Liver (tissue), 8 donors: ENCODE measurements at regions not wholly inside any gene's neighbourhood (a gene's known extent, or its start where the extent isn't known, plus 50 kb on each side); places are given as distances from the start of the nearest gene placed in this dataset.

Source experiments
- DNase-seq: peaks from one replicate; pipeline ENCODE4 v3.0.0-alpha.2; 2017; ENCODE audit warnings: low spot score
- H3K27ac ChIP-seq, 2 donors: one replicate each; pipeline ENCODE4 v1.7.0; 2013; ENCODE audit warnings: inconsistent platforms in 2 of 2, low read length in 2 of 2, control low read depth in 1 of 2, low read depth in 1 of 2, mild to moderate bottlenecking in 1 of 2
- H3K27me3 ChIP-seq, 4 donors: one replicate each; pipeline versions ENCODE4 v1.6.1 to v1.7.0; 2013; ENCODE audit warnings: low read length in 3 of 4, inconsistent platforms in 1 of 4, mild to moderate bottlenecking in 1 of 4, moderate library complexity in 1 of 4; ENCODE audit not compliant: control insufficient read depth in 4 of 4, insufficient read depth in 4 of 4
- H3K36me3 ChIP-seq, 4 donors: one replicate each; pipeline versions ENCODE4 v1.6.1 to v1.7.0; 2013; ENCODE audit warnings: low read length in 3 of 4, mild to moderate bottlenecking in 3 of 4, low read depth in 1 of 4, moderate library complexity in 1 of 4; ENCODE audit not compliant: control insufficient read depth in 4 of 4, insufficient read depth in 3 of 4
- H3K4me1 ChIP-seq, 4 donors: one replicate each; pipeline versions ENCODE4 v1.6.1 to v1.7.0; 2013; ENCODE audit warnings: low read length in 3 of 4, mild to moderate bottlenecking in 3 of 4, moderate library complexity in 1 of 4; ENCODE audit not compliant: control insufficient read depth in 4 of 4, insufficient read depth in 4 of 4
- H3K4me3 ChIP-seq, 3 donors: one replicate each; pipeline versions ENCODE4 v1.6.1 to v1.7.0; 2013; ENCODE audit warnings: low read length in 3 of 3, control low read depth in 1 of 3, low read depth in 1 of 3, mild to moderate bottlenecking in 1 of 3
- H3K9ac ChIP-seq, 2 donors: one replicate each; pipeline ENCODE4 v1.7.0; 2013; ENCODE audit warnings: low read length in 2 of 2, mild to moderate bottlenecking in 2 of 2, moderate library complexity in 2 of 2, control low read depth in 1 of 2, low read depth in 1 of 2
- H3K9me3 ChIP-seq, 4 donors: one replicate each; pipeline versions ENCODE4 v1.6.1 to v1.7.0; 2013; ENCODE audit warnings: low read length in 3 of 4; ENCODE audit not compliant: control insufficient read depth in 4 of 4
- FOXA1 ChIP-seq: IDR thresholded peaks from 2 replicates; pipeline ENCODE4 v1.6.1; 2016; ENCODE audit warnings: antibody characterized with exemption
- FOXA2 ChIP-seq: IDR thresholded peaks from 2 replicates; pipeline ENCODE4 v1.6.1; 2016; ENCODE audit warnings: antibody characterized with exemption
- GABPA ChIP-seq, 2 donors: IDR thresholded peaks in 1 of 2; conservative IDR thresholded peaks in 1 of 2; 2 replicates each; pipeline ENCODE4 v1.6.1; 2016; ENCODE audit warnings: antibody characterized with exemption in 2 of 2, mild to moderate bottlenecking in 1 of 2, moderate library complexity in 1 of 2
- HNF4A ChIP-seq, 2 donors: conservative IDR thresholded peaks; 2 replicates each; pipeline ENCODE4 v1.6.1; 2016; ENCODE audit warnings: antibody characterized with exemption in 2 of 2, mild to moderate bottlenecking in 2 of 2
- HNF4G ChIP-seq: IDR thresholded peaks from 2 replicates; pipeline ENCODE4 v1.6.1; 2016; ENCODE audit warnings: antibody characterized with exemption
- NR2F2 ChIP-seq: IDR thresholded peaks from 2 replicates; pipeline ENCODE4 v1.6.1; 2016; ENCODE audit warnings: antibody characterized with exemption
- RAD21 ChIP-seq, 2 donors: IDR thresholded peaks; 2 replicates each; pipeline ENCODE4 v1.6.1; 2016; ENCODE audit warnings: antibody characterized with exemption in 2 of 2, mild to moderate bottlenecking in 2 of 2
- RXRA ChIP-seq, 2 donors: IDR thresholded peaks; 2 replicates each; pipeline ENCODE4 v1.6.1; 2017 to 2018; ENCODE audit warnings: antibody characterized with exemption in 2 of 2, mild to moderate bottlenecking in 1 of 2
- SP1 ChIP-seq: IDR thresholded peaks from 2 replicates; pipeline ENCODE4 v1.6.1; 2018; ENCODE audit warnings: antibody characterized with exemption, mild to moderate bottlenecking
- TAF1 ChIP-seq: conservative IDR thresholded peaks from 2 replicates; pipeline ENCODE4 v1.6.1; 2016; ENCODE audit warnings: antibody characterized with exemption, mild to moderate bottlenecking
- YY1 ChIP-seq: IDR thresholded peaks from 2 replicates; pipeline ENCODE4 v1.6.1; 2016; ENCODE audit warnings: antibody characterized with exemption, mild to moderate bottlenecking
- WGBS: extraction: QIAGEN DNeasy Blood & Tissue Kit; methylation state at CpG from one replicate; pipeline ENCODE4 v1.1.7; 2013; 5-methylcytosine and 5-hydroxymethylcytosine counted together
- TF ChIP-seq, protein P1 (sequence below): IDR thresholded peaks from 2 replicates; pipeline ENCODE4 v1.6.1; 2016; ENCODE audit warnings: antibody characterized with exemption
- TF ChIP-seq, protein P2 (sequence below): IDR thresholded peaks from 2 replicates; pipeline ENCODE4 v1.6.1; 2016; ENCODE audit warnings: antibody characterized with exemption, mild to moderate bottlenecking
- TF ChIP-seq, protein P3 (sequence below): IDR thresholded peaks from 2 replicates; pipeline ENCODE4 v1.6.1; 2016; ENCODE audit warnings: antibody characterized with exemption
- TF ChIP-seq, protein P4 (sequence below): fragments of 150-350 bp; IDR thresholded peaks from 2 replicates; pipeline ENCODE4 v1.5.1; 2017; ENCODE audit warnings: improper control_type of control experiment, low read depth, low read length; ENCODE audit not compliant: missing input control
- donor health status: healthy.
- donor health status: healthy.
- donor health status: healthy.
- donor health status: healthy.
- donor health status: healthy.

DNA sequence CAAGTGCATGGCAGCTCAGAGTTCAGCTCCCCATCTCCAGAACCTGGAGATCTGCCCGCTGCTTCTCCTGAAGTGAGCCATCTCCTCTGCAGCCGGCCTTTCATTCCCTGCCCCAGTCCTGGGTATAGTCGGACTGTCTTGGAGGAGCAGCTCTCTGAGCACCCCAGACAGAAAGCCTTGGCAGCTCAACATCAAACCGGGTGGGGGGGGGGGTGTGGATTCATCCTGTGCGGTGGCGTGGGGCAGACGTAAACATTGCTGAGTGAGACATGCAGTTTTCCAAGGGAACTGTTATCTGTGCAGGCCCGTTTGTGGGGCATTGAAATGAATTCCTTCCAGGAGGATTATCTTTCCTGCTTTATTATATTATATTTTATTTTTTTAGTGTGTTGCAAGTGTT, 125.9 kb upstream of the MYCN start (continued):
- TF ChIP-seq HNF4G (no peak), HNF4A (conservative IDR thresholded peaks at IDR 0.05) (no peak), SP1 (no peak), TAF1 (no peak), FOXA2 (no peak), NR2F2 (no peak)
- TF ChIP-seq, protein P1, sequence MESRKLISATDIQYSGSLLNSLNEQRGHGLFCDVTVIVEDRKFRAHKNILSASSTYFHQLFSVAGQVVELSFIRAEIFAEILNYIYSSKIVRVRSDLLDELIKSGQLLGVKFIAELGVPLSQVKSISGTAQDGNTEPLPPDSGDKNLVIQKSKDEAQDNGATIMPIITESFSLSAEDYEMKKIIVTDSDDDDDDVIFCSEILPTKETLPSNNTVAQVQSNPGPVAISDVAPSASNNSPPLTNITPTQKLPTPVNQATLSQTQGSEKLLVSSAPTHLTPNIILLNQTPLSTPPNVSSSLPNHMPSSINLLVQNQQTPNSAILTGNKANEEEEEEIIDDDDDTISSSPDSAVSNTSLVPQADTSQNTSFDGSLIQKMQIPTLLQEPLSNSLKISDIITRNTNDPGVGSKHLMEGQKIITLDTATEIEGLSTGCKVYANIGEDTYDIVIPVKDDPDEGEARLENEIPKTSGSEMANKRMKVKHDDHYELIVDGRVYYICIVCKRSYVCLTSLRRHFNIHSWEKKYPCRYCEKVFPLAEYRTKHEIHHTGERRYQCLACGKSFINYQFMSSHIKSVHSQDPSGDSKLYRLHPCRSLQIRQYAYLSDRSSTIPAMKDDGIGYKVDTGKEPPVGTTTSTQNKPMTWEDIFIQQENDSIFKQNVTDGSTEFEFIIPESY = no peak

DNA sequence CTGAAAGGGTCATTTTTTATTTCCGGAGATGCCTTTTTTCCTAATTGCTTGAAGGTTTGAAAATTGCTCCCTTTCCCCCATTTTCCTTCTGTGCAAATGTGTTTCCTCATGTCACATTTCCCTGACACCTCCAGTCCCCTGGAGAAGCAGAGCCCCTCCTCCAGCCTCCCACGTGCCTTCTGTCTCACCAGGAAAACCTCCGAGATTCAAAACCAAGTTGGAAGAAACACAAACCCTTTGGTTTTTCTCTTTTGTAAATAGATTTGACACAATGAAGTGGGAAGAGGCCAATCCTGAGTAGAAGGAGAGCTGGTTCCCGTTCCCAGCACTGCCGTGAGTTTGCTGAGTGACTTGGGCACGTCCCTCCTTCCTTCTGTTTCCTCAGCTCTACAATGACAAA, 125.4 kb upstream of the MYCN start:
- no peaks in the 10 kb centered on the region for H3K4me1 ChIP-seq
- H3K4me3 ChIP-seq = no peak overlapping the region
- no peak for DNase-seq
- no peak overlapping the region for H3K9ac ChIP-seq
- TF ChIP-seq NR2F2 (no peak), FOXA1 (no peak)
- H3K27ac ChIP-seq = no peak overlapping the region
- H3K36me3 ChIP-seq = no peaks in the 10 kb centered on the region
- 72% methylated on average over 6 of the region's 6 CpGs for WGBS
- no peaks in the 10 kb centered on the region for H3K27me3 ChIP-seq
- H3K9me3 ChIP-seq = no peaks in the 10 kb centered on the region

DNA sequence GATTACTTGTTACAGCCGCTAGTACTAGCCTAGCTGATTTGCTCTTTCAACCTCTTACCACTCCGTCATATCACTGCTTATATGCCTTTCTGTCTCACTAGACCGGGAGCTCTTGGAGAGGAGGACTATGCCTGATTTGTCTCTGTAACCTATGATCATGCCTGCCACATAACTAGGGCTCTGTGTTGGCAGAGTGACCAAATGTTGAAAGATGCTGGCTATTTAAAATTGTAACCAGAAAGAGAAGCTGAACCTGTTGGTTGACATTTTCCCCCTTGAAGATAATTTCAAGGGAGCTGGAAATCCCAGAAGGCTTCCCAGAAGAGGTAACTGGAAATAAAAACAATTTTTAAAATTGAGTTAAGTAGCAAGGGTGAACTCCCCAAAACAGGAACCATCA, 124.1 kb upstream of the MYCN start:
- Histone ChIP-seq H3K4me3 (no peak overlapping the region), H3K36me3 (no peaks in the 10 kb centered on the region), H3K27me3 (no peaks in the 10 kb centered on the region), H3K27ac (no peak overlapping the region), H3K4me1 (no peaks in the 10 kb centered on the region), H3K9me3 (no peaks in the 10 kb centered on the region), H3K9ac (no peak overlapping the region)
- 95% methylated on average over 3 of the region's 3 CpGs for WGBS
- no peak for DNase-seq
- no peak for TF ChIP-seq SP1
- no peak for TF ChIP-seq RAD21 (IDR thresholded peaks at IDR 0.05)
- TF ChIP-seq FOXA2 = no peak
- no peak for TF ChIP-seq FOXA1
- TF ChIP-seq HNF4G = no peak
- TF ChIP-seq RXRA (IDR thresholded peaks at IDR 0.05) = no peak
- TF ChIP-seq GABPA (IDR thresholded peaks at IDR 0.05 in 1 of 2, conservative IDR thresholded peaks at IDR 0.05 in 1 of 2) = no peak
- TF ChIP-seq, protein P2, sequence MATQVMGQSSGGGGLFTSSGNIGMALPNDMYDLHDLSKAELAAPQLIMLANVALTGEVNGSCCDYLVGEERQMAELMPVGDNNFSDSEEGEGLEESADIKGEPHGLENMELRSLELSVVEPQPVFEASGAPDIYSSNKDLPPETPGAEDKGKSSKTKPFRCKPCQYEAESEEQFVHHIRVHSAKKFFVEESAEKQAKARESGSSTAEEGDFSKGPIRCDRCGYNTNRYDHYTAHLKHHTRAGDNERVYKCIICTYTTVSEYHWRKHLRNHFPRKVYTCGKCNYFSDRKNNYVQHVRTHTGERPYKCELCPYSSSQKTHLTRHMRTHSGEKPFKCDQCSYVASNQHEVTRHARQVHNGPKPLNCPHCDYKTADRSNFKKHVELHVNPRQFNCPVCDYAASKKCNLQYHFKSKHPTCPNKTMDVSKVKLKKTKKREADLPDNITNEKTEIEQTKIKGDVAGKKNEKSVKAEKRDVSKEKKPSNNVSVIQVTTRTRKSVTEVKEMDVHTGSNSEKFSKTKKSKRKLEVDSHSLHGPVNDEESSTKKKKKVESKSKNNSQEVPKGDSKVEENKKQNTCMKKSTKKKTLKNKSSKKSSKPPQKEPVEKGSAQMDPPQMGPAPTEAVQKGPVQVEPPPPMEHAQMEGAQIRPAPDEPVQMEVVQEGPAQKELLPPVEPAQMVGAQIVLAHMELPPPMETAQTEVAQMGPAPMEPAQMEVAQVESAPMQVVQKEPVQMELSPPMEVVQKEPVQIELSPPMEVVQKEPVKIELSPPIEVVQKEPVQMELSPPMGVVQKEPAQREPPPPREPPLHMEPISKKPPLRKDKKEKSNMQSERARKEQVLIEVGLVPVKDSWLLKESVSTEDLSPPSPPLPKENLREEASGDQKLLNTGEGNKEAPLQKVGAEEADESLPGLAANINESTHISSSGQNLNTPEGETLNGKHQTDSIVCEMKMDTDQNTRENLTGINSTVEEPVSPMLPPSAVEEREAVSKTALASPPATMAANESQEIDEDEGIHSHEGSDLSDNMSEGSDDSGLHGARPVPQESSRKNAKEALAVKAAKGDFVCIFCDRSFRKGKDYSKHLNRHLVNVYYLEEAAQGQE = no peak
- TF ChIP-seq, protein P3, sequence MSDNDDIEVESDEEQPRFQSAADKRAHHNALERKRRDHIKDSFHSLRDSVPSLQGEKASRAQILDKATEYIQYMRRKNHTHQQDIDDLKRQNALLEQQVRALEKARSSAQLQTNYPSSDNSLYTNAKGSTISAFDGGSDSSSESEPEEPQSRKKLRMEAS = no peak
- TF ChIP-seq YY1 = no peak
- TF ChIP-seq, protein P4, sequence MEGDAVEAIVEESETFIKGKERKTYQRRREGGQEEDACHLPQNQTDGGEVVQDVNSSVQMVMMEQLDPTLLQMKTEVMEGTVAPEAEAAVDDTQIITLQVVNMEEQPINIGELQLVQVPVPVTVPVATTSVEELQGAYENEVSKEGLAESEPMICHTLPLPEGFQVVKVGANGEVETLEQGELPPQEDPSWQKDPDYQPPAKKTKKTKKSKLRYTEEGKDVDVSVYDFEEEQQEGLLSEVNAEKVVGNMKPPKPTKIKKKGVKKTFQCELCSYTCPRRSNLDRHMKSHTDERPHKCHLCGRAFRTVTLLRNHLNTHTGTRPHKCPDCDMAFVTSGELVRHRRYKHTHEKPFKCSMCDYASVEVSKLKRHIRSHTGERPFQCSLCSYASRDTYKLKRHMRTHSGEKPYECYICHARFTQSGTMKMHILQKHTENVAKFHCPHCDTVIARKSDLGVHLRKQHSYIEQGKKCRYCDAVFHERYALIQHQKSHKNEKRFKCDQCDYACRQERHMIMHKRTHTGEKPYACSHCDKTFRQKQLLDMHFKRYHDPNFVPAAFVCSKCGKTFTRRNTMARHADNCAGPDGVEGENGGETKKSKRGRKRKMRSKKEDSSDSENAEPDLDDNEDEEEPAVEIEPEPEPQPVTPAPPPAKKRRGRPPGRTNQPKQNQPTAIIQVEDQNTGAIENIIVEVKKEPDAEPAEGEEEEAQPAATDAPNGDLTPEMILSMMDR = no peak
- TF ChIP-seq TAF1 = no peak
